HG02870 (cell line): ENCODE measurements at regions not wholly inside any gene's neighbourhood (a gene's known extent, or its start where the extent isn't known, plus 50 kb on each side); places are given as distances from the start of the nearest gene placed in this dataset.
A peak's percentile ranks its signal among the peaks of the same experiment; 100 is the strongest.

ENCODE experiments used
- ATAC-seq: cut with Tn5 transposase; IDR thresholded peaks from one replicate; pipeline ENCODE4 v1.9.1; 2021; ENCODE audit warnings: mild to moderate bottlenecking, moderate library complexity; ENCODE audit not compliant: unreplicated experiment

DNA sequence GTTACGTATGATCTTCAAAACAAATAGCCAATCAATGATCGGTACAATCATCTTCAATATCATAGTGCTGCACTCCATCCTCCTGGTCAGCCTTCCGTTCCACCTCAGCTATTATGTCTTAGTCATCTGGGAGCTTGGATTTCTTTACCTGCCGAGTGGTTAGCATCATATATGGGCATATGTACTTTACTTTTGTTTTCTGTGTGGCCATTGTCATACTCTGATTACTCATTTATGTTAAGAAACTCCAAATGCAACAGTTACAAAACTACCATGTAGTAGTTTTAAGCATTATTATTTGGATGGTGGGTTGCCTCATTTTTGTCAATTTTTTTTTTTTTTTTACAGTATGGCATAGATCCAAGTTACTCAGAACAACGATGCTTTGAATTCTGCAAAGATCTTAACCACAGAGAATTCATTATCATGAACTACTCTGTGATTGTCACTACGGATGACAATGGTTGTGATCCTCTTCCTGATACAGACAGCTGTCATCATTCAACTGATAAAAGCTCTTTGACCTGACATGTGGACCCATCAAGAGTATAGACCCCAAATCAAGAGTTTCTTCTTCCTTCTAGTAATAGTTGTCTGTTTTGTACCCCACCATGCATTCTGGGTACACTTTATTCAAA lies 52.1 kb upstream of the NME8 start:
- peak; percentile 61 for ATAC-seq
